Astrocyte of the spinal cord (primary cell): ENCODE measurements at regions not wholly inside any gene's neighbourhood (a gene's known extent, or its start where the extent isn't known, plus 50 kb on each side); places are given as distances from the start of the nearest gene placed in this dataset.

ENCODE experiments used
- DNase-seq: peaks from one replicate; pipeline ENCODE4 v3.0.0; 2011; ENCODE audit warnings: low read depth, low spot score
- H3K4me3 ChIP-seq: 2 replicates; pipeline ENCODE4 v1.5.1; 2011; ENCODE audit warnings: low read depth, mild to moderate bottlenecking, low read length, moderate library complexity
- in situ Hi-C: cut with HindIII; loops from 2 replicates; pipeline ENCODE4 v1.10.0; 2017; ENCODE audit warnings: low sequenced_read_pairs
- TF ChIP-seq, protein P1 (sequence below): IDR thresholded peaks from 2 replicates; pipeline ENCODE4 v1.5.1; 2012; ENCODE audit warnings: low read depth, mild to moderate bottlenecking, low read length, inconsistent platforms

DNA sequence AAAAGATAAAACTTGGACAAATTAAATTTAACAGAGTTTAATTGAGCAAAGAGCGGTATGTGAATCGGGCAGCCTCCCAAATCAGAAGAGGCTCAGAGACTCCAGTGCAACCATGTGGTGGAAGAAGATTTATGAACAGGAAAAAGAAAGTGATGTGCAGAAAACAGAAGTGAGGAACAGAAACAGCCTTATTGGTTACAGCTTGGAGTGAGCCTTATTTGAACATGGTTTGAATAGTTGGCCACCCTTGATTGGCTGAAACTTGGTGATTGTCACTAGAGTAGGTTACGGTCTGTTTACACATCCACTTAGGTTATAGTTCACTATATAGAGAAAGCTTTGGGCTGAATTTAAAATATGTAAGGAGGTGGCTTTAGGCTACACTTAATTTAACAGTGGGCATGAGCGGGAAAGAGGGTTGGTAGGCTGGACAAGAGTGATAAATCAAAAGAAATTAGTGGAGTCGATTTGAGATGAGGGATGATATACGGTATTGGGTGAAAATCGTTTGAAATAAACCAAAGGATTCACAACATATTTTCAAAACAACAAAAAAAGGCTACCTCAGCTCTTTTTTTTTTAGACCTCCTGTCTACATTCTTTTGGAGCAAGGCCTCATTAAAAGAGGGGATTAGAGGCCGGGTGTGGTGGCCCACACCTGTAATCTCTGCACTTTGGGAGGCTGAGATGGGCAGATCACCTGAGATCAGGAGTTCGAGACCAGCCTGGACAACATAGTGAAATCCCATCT, 84.3 kb upstream of the PREP start:
- no peak for DNase-seq
- TF ChIP-seq, protein P1, sequence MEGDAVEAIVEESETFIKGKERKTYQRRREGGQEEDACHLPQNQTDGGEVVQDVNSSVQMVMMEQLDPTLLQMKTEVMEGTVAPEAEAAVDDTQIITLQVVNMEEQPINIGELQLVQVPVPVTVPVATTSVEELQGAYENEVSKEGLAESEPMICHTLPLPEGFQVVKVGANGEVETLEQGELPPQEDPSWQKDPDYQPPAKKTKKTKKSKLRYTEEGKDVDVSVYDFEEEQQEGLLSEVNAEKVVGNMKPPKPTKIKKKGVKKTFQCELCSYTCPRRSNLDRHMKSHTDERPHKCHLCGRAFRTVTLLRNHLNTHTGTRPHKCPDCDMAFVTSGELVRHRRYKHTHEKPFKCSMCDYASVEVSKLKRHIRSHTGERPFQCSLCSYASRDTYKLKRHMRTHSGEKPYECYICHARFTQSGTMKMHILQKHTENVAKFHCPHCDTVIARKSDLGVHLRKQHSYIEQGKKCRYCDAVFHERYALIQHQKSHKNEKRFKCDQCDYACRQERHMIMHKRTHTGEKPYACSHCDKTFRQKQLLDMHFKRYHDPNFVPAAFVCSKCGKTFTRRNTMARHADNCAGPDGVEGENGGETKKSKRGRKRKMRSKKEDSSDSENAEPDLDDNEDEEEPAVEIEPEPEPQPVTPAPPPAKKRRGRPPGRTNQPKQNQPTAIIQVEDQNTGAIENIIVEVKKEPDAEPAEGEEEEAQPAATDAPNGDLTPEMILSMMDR: no peak
- no peak overlapping the region for H3K4me3 ChIP-seq
- in situ Hi-C loops: no loop called here

DNA sequence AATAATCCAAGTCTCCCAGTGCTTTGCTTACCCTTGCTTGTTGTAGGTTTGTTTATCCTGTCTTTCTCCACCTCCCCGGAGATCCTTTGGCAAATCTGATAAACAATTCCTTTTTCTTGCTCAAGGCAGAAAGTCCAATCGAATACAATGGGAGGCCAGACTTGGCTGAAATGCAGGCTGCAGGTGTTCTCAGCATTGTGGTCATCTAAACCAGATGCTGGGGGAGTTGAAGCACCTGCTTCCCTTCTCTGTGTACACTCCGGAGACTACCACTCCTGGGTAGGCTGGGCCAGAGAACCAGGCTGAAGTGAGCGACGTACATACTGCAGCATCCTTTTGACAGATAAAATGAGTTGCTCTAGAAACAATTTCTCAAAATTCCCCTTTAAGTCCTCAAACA, 82.6 kb upstream of the PREP start:
- TF ChIP-seq, protein P1: no peak
- no peak for DNase-seq
- no peak overlapping the region for H3K4me3 ChIP-seq
- in situ Hi-C loops: no loop called here

DNA sequence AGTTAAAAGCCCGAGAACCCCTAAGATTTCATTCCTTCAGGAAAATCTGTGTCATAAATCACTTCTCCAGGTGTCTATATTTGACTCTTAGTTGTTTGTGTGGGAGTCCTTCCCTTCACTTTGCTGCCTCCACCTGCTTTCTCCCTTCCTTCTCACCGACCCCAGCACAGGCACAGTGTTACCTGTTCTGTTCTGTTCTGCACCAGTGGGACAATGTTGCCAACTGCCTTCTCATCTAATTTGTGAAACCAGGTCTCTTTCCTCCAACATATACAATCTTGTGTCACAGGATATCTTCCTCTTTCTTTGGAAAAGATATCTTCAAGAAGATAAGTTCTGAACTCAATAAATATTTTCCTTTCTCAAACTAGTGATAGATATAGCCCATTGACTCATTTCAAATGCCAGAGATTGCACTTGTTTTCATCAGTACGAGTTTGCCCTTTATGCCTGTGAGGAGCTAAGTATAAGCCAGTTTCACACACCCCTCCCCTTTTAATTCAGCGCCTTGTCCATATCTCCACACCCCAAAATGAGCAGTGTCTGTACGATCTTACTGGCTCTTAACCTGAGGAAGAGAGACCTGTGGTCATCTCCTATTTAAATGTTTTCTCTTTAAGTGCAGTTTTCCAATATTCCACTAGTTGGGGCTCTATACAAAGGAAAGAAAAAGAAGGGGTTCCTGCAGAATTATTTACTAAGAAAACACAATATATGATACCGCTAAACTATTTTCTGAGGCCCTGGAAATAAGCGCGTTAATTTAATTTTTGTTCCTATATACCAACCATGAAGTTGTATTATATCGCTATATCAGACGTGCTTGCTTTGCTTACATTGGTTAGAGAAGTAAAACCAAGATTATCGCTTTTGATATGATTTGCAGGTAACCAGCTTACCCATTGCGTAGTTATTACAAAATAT, 81.6 kb upstream of the PREP start:
- TF ChIP-seq, protein P1: peak; percentile 86
- H3K4me3 ChIP-seq: no peak overlapping the region
- DNase-seq: peak; percentile 66
- in situ Hi-C loops: no loop called here

DNA sequence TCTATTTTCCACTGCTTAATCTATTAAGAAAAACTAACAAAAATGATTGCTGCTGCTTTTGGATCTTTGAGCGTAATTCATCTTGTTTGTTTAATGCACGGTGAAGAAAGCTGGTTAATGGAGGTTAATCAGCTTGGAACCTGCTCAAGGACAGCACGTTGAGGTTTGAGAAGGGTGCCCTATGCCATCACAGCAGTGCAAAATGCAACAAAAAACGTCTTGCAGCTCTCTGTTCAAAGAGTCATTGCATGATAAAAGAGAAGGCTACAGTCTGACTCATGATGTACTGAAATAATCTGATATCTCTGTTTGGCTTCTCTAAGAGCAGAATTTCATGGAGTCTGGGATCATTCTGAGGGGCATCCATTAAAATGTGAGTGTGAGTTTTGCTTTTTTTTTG, 80.6 kb upstream of the PREP start:
- TF ChIP-seq, protein P1: no peak
- peak; percentile 61 for DNase-seq
- no peak overlapping the region for H3K4me3 ChIP-seq
- in situ Hi-C loops: no loop called here

DNA sequence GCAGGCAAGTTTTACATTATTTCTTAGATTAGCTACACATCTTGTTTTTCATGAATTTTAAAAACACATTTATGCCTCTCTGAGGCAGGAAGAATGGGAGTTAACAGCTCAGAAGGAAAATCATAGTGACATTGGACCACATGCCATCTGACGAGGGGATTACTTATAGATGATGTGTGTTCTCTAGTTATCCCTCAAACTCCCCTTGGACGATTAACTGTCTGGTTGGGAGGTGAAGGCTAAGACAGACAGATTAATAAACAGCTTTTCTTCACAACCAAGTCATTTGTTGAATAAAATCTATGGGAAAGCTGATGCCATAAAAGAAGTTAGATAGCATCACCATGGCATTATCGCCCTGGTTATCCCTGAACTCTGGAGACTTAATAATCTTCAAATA, 80.0 kb upstream of the PREP start:
- H3K4me3 ChIP-seq: no peak overlapping the region
- in situ Hi-C loops: no loop called here
- TF ChIP-seq, protein P1: no peak
- no peak for DNase-seq

DNA sequence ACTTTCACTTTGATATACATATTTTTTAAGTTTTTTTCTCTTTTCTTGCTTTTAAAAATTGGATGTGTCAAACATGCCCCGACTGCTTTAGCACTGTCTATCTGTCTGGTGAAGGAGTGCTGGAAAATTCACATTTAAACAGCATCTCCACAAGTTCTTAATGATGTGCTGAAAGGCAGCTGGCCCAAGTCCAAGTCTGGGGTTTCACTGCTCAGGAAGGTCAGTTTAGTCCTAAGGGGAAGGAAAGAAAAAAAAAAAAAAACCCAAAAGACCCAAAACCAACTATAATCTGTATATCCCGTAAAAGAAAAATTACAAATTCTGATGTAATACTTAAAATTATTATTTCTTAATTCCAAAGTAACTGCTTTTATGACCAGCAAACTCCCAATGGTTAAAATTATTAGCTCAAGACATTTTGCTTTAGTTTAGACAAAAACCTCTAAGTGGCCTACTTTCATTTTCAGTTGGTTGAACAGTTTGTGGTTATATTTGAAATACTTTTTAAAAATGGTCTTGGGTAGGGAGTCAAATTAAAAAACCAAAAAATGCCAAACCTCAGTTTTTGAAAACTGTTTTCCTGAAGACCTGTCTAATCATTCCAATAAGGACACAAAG, 79.5 kb upstream of the PREP start:
- peak; percentile 68 for DNase-seq
- in situ Hi-C loops: no loop called here
- H3K4me3 ChIP-seq: no peak overlapping the region
- TF ChIP-seq, protein P1: no peak
